ENCODE measurements at regions not wholly inside any gene's neighbourhood (a gene's known extent, or its start where the extent isn't known, plus 50 kb on each side); places are given as distances from the start of the nearest gene placed in this dataset.

- H3K36me3 ChIP-seq (ENCODE audit: control insufficient read depth in 2 of 4, insufficient read depth in 4 of 4, low read length in 3 of 4): no peaks in the 10 kb centered on the region
- no peak overlapping the region for H4K8ac ChIP-seq (ENCODE audit: extremely low read depth, insufficient read depth, low read length)
- H2BK15ac ChIP-seq (ENCODE audit: low read length): peak overlapping the region; percentile 90; the same call in 1 of the 2 replicates
- no peak overlapping the region for H3K4me2 ChIP-seq (ENCODE audit: insufficient read depth in 1 of 2, low read depth in 2 of 2, low read length in 2 of 2)
- H3K79me1 ChIP-seq (ENCODE audit: low read depth, low read length): no peaks in the 10 kb centered on the region
- no peak overlapping the region for H4K91ac ChIP-seq (replicated peaks; ENCODE audit: insufficient read length, low read length)
- H3K18ac ChIP-seq (ENCODE audit: extremely low read depth, low read length): no peak overlapping the region
- H3K9me3 ChIP-seq (ENCODE audit: insufficient read depth in 2 of 2, low read depth in 1 of 2, low read length in 1 of 2): no peaks in the 10 kb centered on the region
- ChIA-PET POLR2A (ENCODE audit: partially characterized antibody) (no interaction called here), CTCF (ENCODE audit: partially characterized antibody) (interaction anchor here (1.0 to 3.3 kb wide), 3 partner anchors 16 to 78 kb away, joined by 3 to 15 read pairs (median 4); no protein-coding TSS in a partner anchor)
- WGBS, 2 experiments (ENCODE audit: extremely low coverage in 1 of 2, insufficient coverage in 1 of 2, insufficient read length in 1 of 2, insufficient replicate concordance in 2 of 2, low coverage in 1 of 2, low lambda C conversion rate in 2 of 2, missing lambda C conversion rate in 1 of 2): 94% methylated on average over 6 of the region's 6 CpGs; no CpG with 5 or more reads in 1 of the 2 experiments
- no peak overlapping the region for H2BK5ac ChIP-seq (ENCODE audit: low read depth, low read length)
- H2AFZ ChIP-seq (ENCODE audit: low read length): no peak overlapping the region
- no peak overlapping the region for H3K56ac ChIP-seq (replicated peaks; ENCODE audit: insufficient read length, low read depth, low read length)
- H3K4me1 ChIP-seq (replicated peaks in 1 of 4; ENCODE audit: control insufficient read depth in 3 of 4, insufficient read depth in 4 of 4, low read length in 3 of 4): peaks cover 0 to 11% (median 6%) of the 10 kb centered on the region in 4 experiments; a peak in 6 of 7 replicates
- H2BK20ac ChIP-seq (ENCODE audit: low read length): no peak overlapping the region; the same call in 1 of the 2 replicates
- no peak overlapping the region for H3K4me3 ChIP-seq (ENCODE audit: extremely low read depth in 1 of 4, insufficient read depth in 2 of 4, low read depth in 3 of 4, low read length in 4 of 4)
- H3K79me2 ChIP-seq (ENCODE audit: control insufficient read depth in 1 of 2, insufficient read depth in 2 of 2, low read length in 2 of 2): no peaks in the 10 kb centered on the region
- no peak overlapping the region for H2BK120ac ChIP-seq (replicated peaks; ENCODE audit: low read depth, low read length)
- FAIRE-seq (no peak), DNase-seq (ENCODE audit: low read depth in 1 of 2, low spot score in 2 of 2) (no peak)
- no peak overlapping the region for H3K4ac ChIP-seq (replicated peaks; ENCODE audit: insufficient read length, low read depth, low read length)
- no peak overlapping the region for H4K5ac ChIP-seq (ENCODE audit: insufficient read length, low read depth, low read length)
- H2AK5ac ChIP-seq (ENCODE audit: low read depth, low read length): no peak overlapping the region; the same call in 1 of the 2 replicates
- no peaks in the 10 kb centered on the region for H4K20me1 ChIP-seq (replicated peaks in 1 of 2; ENCODE audit: control insufficient read depth in 1 of 2, insufficient read depth in 2 of 2, low read length in 2 of 2)
- no peaks in the 10 kb centered on the region; a peak in 1 of 7 replicates for H3K27me3 ChIP-seq (replicated peaks in 1 of 4; ENCODE audit: control insufficient read depth in 3 of 4, extremely low read depth in 1 of 4, insufficient read depth in 3 of 4, low read length in 3 of 4)
- no peaks in the 10 kb centered on the region for H3K23me2 ChIP-seq (ENCODE audit: low read depth, low read length)
- H3K14ac ChIP-seq (ENCODE audit: insufficient read length): no peak overlapping the region
- H2BK12ac ChIP-seq (ENCODE audit: low read depth, low read length): peak overlapping the region; percentile 63; the same call in 1 of the 2 replicates
- H3K9ac ChIP-seq (replicated peaks in 1 of 4; ENCODE audit: extremely low read depth in 1 of 4, low read depth in 3 of 4, low read length in 3 of 4): no peak overlapping the region
- no peak overlapping the region for H3K23ac ChIP-seq (ENCODE audit: insufficient read length)
- H3K27ac ChIP-seq (ENCODE audit: low read depth, low read length): no peak overlapping the region
- no peak for TF ChIP-seq TBP (IDR thresholded peaks at IDR 0.05; ENCODE audit: low read depth, low read length)
- TF ChIP-seq EP300 (IDR thresholded peaks at IDR 0.05; ENCODE audit: borderline replicate concordance in 1 of 2, low read depth in 2 of 2, low read length in 2 of 2): no peak
- TF ChIP-seq CHD1 (IDR thresholded peaks at IDR 0.05; ENCODE audit: low read depth, low read length): no peak
- no peak for TF ChIP-seq SIN3A (conservative IDR thresholded peaks at IDR 0.05 in 1 of 2, IDR thresholded peaks at IDR 0.05 in 1 of 2; ENCODE audit: low read depth in 1 of 2, low read length in 2 of 2)
- no peak for TF ChIP-seq E2F6 (IDR thresholded peaks at IDR 0.05)
- TF ChIP-seq GTF2F1 (IDR thresholded peaks at IDR 0.05; ENCODE audit: borderline replicate concordance, low read depth, low read length): no peak
- TF ChIP-seq ASH2L (IDR thresholded peaks at IDR 0.05; ENCODE audit: low read length): no peak
- no peak for TF ChIP-seq CTCF (IDR thresholded peaks at IDR 0.05; ENCODE audit: control extremely low read depth in 1 of 3, insufficient read depth in 1 of 3, low read depth in 1 of 3, low read length in 3 of 3)
- no peak for TF ChIP-seq RBBP5 (IDR thresholded peaks at IDR 0.05; ENCODE audit: borderline replicate concordance, low read depth, low read length)
- no peak for TF ChIP-seq NANOG (IDR thresholded peaks at IDR 0.05; ENCODE audit: insufficient read depth, low read depth, low read length, poor library complexity, severe bottlenecking)
These were observed 230.6 kb upstream of the RPL38 start for GRCh38 chr17:73972901-73973300.
